LHCN-M2 (cell line): ENCODE measurements at regions not wholly inside any gene's neighbourhood (a gene's known extent, or its start where the extent isn't known, plus 50 kb on each side); places are given as distances from the start of the nearest gene placed in this dataset.
"Not testable (repeated sequence)": the region's sequence is repeated elsewhere in the genome, so short reads cannot be mapped to it uniquely, and the experiment has no call there.

ENCODE experiments used
- DNase-seq: peaks from one replicate; pipeline ENCODE4 v3.0.0-alpha.2; 2012; ENCODE audit warnings: low read depth

DNA sequence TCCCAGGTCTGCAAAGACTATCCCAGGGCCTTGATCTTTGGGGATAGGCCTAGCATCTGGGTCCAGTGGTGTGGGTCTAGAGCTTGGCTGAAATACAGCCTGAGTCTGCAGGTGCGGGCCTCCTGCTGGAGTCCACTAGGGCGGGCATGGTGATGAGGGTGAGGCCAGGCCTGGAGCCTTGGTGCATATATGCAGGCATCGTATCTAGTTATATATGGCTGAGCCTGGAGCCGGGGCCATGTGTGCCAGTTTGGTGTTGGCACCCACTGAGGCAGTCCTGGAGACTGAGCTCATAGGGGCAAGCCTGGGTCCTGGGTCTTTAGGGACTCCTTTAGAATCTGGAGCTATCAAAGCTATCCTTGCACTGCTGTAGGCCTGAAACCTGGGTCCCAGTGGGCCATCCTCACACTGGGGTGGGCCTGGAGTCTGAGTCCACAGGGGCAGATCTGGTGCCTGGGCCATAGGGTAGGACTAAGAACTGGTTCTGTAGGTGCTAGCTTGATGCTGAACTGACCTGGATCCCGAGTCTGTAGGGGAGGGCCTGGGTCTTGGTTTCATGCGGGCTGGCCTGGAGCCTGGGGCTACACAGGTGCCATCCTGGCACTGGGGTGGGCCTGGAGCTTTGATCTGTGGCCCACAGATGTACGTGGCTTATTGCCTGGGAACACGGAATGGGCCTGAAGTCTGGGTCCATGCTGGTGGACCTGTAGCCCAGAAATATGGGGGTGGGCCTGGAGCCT, 346.5 kb upstream of the MEF2C start:
- DNase-seq = no peak

DNA sequence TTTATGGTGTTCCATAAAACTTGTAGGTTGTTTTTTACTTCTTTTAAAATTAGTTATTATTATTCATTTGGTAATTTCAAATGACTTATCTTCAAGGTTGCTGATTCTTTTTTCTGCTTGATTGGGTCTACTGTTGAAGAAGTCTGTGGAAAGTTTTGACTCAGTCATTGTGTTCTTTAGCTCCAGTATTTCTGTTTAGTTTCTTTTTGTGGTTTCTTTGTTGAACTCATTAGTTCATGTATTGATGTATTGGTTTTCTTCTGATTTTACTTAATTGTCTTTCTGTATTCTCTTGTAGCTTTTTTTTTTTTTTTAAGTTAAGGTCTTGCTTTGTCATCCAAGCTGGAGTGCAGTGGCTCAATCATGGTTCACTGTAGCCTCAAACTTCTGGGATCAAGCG, 345.4 kb upstream of the MEF2C start:
- DNase-seq = no peak

DNA sequence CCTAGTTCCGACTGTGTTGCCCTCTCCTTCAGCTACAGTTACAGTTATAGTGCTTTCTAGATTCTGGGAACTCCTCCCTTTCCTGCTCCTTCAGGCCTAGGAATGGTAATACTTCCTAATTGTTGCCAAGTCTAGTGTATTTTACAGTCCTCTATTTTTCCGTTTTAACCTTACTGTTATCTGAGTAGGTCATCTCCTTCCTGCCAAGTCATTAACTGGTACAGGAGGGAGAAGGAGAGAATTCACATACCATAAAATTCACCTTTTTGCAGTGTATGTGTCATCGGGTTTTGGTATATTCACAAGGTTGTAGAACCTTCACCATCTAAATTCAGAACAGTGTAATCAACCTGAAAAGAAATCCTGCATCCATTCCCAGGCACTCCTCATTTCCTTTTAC, 335.4 kb upstream of the MEF2C start:
- DNase-seq = no peak

DNA sequence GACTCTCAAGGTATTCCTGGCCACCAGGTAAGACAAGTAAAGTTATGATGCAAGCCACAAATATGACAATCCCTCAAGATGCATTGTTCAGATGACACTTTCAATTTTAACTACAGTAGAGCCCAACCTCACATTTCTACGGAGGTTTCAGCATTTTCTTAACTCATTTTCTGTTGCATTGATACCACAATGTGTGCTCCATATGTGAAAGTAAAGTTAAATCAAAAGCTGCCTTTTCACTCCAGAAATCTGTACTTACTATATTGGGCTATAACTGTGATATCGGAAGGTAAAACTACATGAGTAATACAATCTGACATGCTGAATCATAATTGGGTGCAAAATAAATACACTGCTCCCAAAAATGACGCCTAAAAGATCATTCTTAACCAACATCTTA, 333.6 kb upstream of the MEF2C start:
- DNase-seq = no peak

DNA sequence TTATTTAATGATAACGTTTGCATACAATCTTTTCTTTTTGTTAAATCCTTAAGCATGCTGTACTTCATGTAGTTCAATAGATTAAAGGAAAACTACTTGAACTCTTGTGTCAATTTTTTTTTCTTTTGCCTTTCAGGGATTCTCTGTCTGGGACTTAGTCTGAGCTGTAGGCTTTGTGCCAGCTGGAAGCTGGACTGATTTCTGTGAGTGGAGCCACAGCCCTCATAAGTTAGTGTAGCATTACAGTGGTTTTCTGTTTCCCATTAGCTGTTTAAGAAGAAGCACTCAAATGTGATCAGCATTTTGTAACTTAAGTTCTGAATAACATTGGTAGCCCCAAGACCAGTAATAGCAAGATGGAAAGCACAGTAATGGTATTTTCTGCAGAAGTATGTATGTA, 330.6 kb upstream of the MEF2C start:
- peak; percentile 81 for DNase-seq

DNA sequence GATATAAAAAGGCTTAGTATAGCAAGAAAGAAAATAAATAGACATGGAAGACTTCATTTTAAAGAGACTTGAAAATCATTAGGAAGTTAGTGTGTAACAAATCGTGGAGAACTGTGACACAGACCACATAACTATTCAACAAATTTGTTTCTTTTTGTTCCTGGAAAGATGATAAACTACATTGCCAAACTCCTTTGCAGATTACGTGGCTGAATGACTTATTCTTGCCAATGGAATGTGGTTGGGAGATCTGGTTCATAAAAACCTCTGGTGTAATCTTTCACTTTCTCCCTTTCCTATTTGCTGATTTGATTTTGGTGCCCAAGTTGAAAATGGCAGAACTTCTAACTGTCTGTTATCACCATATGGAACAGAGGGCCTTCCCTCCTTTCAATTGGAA, 328.9 kb upstream of the MEF2C start:
- peak; percentile 91 for DNase-seq

DNA sequence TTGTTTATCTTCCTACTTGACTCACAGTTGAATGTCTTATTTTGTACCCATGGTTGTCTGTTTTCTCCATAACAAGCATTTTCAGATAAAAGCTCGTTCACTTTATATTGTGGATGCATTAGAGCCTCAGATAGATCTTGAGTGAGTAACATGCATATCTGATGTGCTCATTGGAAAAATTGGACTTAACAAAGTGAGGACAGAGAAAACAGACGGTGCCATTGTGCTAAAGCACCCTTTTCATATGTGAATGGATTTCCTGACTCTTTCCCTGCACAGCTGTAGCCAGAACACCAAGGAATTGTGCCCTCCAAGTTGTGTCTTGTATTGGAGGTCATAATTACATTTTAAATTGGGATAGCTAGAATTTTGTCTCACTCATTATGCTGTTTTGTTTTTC, 325.8 kb upstream of the MEF2C start:
- no peak for DNase-seq

DNA sequence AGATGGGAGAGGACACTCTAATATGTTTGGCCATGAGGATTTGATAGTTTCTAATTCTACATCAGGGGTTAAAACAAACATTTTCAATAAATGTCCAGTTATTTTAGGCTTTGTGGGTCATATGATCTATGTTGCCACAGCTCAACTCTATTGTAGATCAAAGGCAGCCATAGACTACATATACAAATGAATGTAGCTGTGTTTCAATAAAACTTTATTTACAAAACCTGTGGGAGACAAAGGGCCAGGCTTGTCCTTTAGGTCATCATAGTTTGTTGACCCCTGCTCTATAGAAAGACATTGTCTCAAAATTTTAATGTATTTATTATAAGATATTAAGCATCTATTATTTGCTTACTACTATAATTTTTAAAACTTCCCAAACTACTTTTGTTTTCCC, 325.4 kb upstream of the MEF2C start:
- DNase-seq = no peak

DNA sequence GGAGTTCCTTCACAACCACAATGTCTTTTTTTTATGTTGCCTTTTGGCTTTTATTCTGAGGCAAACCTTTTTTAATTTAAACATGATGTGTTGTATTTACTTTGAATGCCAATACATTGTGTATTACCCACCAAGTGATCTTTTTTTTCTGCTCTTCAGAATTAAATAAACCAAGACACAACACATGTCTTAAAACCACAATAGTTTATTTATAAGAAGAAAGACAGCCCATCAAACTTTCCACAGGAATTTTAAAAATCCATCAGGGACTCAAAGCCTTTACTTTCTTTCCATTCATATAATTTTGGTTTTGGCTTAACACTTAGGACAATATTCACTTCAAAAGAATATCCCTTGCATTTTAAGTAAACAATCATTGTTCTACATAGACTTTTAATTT, 321.8 kb upstream of the MEF2C start:
- DNase-seq = peak; percentile 61

DNA sequence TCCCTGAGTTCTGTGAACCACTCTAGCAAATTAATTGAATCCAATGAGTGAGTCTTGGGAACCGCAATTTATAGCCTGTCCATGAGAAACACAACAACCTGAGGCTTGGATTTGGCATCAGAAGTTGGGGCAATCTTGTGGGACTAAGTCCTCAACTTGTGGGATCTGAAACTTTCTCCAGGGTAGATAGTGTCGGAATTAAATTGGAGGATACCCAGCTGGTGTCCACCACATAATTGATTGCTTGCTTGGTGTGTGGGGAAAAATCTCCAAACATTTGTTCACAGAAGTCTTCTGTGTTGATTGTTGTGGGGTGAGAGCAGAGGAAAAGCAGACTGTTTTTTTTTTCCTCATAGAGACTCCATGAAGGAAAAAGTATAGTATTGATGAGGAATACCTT, 320.6 kb upstream of the MEF2C start:
- DNase-seq = no peak

DNA sequence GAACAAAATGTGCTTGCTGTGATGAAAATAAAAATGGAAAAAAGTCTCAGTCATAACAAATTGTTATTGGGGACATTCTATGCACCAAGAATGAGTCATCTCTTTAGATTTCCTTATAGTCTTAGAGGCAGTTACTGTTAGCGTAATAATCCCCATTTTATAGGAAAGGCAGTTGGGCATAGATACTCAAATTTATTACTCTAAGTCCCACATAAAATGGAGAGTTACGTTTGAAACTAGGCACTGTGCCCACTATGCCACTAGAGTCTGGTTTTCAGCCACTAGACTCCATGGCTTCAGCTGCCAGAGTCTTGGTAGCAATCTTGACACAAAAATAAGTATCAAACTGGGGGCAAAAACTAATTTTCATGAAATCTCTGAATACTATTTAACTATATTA, 317.9 kb upstream of the MEF2C start:
- DNase-seq = no peak

DNA sequence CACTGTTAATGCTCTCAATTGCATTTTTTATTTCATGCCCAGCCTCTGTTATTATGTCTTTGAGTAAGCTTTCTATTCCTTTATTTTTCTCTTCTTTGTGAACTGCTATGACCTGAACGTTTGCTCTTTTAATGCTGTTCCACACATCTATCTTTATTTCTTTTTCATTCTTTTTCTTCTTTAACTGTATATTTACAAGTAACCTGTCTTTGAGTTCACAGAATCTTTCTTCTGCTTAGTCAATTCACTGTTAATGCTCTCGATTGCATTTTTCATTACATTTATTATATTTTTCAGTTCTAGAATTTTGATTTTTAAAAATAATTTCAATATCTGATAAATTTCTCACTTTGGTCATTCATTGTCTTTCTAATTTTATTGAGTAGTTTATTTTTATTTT, 316.3 kb upstream of the MEF2C start:
- DNase-seq = no peak

DNA sequence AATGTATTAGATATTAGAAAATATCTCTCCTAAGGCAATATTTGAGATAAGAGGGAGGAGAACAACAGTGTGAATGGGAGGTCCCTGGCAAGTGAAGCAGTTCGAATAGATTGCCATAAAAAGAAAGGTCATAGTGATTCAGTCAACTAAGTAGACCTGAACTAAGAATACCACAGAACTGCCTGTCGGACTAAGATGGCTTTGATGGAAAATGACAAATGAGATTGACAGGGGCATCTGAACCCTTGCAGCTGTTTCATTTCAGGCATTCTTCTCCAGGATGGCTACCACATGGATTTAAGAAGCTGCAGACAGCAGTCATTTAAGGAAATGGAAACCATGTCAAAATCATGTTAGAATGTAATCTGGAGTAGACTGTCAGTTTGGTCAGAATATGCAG, 308.4 kb upstream of the MEF2C start:
- peak; percentile 98 for DNase-seq

DNA sequence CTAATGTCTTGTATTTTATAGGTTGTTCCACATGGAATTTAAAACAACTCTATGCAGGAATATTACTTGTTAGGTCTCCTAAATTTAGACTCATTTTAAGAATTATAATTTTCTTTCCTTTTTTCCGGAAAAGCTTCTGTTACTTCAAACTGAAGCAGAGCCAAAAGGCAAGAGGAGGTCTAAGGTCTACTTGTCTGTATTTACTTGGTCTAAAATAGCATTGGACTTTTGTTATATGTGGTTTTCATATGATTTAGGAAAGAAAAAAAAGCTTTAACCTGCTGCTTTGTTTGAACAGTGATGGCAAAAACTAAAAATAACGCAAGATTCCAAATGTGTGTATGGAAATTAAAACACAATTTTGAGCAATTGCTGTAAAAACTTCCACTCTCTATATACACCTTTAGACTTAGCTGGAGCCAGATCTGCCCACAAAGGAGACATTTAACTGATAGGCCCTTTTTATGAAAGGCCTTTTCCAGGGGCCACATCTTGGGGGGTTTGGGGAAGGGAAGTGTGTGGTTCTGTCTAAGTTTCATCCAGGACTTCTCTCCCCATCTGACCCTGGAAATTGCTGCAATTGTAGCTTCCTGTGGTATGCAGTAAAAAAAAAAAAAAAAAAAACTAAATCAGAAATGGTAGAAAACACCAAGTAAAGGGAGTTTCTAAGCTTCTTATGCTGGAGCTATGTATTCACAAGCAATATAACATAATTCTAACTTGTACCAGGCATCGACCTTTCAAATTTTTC, 307.7 kb upstream of the MEF2C start:
- DNase-seq = no peak

DNA sequence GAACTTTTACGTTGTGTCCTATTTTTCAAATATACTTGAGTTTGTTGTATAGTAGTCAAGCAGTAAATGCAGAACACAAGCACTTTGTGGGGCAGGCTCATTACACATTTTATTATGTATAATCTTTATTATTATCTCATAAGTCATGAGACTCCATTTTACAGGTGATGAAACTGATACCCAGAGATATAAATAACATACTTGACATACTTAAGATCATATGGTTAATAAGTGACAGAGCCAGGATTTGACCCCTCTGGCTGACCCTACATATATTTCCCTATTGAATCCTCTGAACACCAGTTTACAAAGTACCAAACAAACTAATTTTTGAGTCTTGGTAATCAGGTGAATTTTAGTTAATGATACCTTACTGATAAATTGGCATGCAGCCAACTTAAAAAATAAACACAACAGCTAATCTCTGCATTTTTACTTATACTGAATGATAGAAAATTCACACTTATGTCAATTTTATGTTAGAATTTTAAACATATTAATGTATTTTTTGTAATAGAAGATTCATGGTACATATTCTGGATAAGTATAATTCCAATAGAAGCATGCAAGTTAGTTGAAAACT, 305.0 kb upstream of the MEF2C start:
- no peak for DNase-seq

DNA sequence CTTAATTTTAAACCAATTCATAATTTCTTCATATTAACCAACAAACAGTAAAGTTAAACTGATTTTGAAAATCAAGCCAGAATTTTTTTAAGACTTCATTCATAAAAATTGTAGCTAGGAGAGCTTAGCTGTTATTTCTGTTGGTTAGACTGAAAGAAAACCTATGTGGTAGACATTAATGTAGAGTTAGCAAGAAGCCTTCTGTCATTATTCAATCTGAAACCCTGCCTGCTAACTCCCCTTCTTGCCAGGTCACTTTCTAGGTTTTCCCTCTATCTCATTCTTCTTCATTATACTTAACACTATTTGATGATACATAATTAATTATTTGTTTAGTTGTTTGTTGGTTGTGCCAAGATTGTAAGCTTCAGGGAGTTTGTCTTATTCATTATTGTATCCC, 304.3 kb upstream of the MEF2C start:
- no peak for DNase-seq

DNA sequence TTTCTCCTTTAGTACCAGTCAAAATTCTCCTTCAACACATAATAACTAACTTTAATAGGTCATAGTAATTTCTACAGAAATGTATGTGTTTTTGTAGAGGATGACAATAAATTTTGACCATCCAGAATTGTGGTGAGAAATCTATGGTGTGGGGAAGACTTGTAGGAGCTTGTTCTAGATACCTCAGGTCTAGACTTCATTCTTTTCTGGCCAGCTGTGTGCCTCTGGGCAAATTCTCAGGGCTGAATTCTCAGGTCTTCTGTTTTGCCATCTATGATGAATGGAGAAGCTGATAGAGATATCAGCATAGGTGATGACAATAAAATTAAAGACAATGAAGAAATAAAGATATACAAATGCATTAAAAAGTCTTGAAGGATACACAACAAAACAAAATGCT, 298.6 kb upstream of the MEF2C start:
- no peak for DNase-seq

DNA sequence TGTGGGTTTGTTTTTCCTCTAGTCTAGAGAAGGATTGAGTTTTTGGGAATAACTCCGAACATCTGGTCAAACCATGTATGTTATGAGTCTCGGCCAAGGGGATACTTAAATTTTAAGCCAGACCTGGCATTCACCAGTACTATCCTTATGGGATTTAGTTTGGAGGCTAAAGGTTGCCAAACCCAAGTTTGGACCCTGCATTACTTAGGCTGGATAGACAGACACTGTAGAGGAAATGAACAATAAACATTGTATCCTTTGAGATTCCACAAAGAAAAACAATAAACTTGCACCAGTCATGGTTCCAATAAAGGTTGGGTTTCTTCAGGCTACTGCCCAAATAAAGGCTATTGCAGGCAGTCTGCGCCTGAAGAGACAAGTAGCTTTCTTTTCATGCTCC, 296.7 kb upstream of the MEF2C start:
- no peak for DNase-seq

DNA sequence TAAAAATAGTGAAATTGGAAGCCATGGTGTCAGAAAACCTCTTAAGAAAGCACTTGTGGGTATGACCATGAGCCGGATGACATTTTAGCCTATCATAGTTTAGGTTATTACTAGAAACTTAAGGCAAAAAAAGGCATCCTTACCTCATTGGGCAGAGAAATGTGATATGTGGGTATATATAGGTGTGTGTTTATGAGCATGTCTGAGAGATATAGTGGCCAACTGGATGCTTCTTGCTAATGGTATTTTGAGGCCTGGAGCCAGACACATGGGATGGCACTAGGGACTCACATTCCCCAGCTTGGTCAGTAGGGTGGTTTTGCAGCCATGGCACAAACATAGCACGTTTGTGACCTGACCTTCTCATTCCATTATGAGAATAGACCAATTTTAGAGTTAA, 295.6 kb upstream of the MEF2C start:
- no peak for DNase-seq

DNA sequence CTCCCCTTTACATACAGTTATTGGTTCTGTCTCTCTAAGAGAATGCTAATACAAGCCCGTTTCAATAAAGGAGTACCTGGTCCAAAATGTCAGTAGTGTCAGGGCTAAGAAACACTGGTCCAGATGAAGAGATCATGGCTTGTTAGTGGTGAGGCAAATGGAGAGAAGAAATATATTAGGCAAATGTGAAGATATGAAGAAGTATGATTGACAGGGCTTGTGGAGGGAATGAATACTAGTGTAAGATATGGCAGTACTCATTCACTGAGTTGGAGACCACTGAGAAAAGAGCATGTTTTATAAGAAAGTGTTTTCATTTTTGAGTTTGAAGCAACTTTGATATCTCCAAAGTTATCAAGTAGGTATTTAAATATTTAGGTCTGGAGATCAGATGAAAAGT, 290.5 kb upstream of the MEF2C start:
- DNase-seq = no peak

DNA sequence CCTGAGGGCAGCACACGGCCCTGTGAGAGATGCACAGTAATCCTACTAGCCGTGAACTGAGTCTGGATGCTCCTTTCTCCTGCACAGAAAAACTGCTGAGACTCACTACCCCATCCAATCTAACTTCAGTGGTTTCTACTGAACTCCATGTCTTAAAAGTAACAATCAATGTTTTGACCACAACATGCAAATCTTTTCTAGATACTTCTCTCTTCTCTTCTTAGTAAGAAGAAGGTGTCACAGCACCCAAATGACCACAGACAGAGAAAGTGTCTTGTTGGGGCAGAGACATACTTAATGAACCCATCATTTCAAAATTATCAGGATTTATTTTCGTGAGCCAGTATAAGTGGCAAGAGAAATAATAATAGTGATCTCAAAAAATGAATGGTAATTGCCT, 285.8 kb upstream of the MEF2C start:
- DNase-seq = no peak

DNA sequence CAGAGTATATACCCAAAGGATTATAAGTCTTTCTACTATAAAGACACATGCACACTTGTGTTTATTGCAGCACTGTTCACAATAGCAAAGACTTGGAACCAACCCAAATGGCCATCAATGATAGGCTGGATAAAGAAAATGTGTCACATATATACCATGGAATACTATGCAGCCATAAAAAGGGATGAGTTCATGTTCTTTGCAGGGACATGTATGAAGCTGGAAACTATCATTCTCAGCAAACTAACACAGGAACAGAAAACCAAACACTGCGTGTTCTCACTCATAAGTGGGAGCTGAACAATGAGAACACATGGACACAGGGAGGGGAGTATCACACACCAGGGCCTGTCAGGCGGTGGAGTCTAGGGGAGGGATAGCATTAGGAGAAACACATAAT, 281.7 kb upstream of the MEF2C start:
- DNase-seq = not testable (repeated sequence)

DNA sequence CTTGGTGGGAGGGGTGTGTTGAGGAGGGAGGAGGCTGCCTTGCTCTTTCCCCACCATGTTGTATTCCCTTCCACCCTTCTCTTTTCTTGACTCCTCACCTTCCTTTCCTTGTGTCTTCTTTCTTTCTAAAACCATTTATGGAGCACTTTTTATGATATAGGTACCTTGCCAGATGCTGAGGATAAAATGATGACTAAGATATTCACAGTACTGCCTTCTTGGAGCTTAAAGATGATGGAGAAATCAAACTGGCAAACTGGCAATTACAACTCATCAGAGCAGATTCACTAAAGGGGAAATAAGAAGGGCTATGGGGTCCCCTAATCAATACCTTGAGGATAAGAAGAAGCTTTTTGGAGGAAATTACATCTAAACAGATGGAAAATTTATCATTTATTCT, 273.2 kb upstream of the MEF2C start:
- no peak for DNase-seq
